K562 (cell line): ENCODE measurements at regions not wholly inside any gene's neighbourhood (a gene's known extent, or its start where the extent isn't known, plus 50 kb on each side); places are given as distances from the start of the nearest gene placed in this dataset.
"Not testable (repeated sequence)": the region's sequence is repeated elsewhere in the genome, so short reads cannot be mapped to it uniquely, and the experiment has no call there.

Source experiments
- CTCF ChIP-seq, 3 experiments: IDR thresholded peaks in 2 of 3; conservative IDR thresholded peaks in 1 of 3; 2 replicates each; pipeline ENCODE4 v1.5.1; 2011 to 2012; ENCODE audit warnings: low read length in 3 of 3, mild to moderate bottlenecking in 3 of 3, control low read depth in 2 of 3, improper control_type of control experiment in 1 of 3, inconsistent platforms in 1 of 3, low read depth in 1 of 3, mixed read lengths in 1 of 3, moderate library complexity in 1 of 3; ENCODE audit not compliant: insufficient read depth in 2 of 3
- ERF ChIP-seq: fragments of 450-650 bp; formaldehyde crosslinking; IDR thresholded peaks from 2 replicates; pipeline ENCODE4 v1.4.0; 2020; ENCODE audit warnings: mild to moderate bottlenecking, mixed read lengths
- FOXM1 ChIP-seq, 2 experiments: fragments of 450-650 bp in 1 of 2; sonication (generic) in 1 of 2; formaldehyde crosslinking in 1 of 2; IDR thresholded peaks; 2 replicates each; pipeline versions ENCODE4 v1.6.1 to v1.9.0; 2017 to 2022; ENCODE audit warnings: low read depth in 2 of 2, mild to moderate bottlenecking in 2 of 2, missing genetic modification reagents in 1 of 2, moderate library complexity in 1 of 2
- HDAC2 ChIP-seq: fragments of 450-650 bp; IDR thresholded peaks from 2 replicates; pipeline ENCODE4 v1.6.1; 2016; ENCODE audit warnings: mild to moderate bottlenecking
- TAF1 ChIP-seq: IDR thresholded peaks from 2 replicates; pipeline ENCODE4 v1.6.1; 2011; ENCODE audit warnings: mild to moderate bottlenecking, low read length, moderate library complexity; ENCODE audit not compliant: insufficient read depth, control insufficient read depth, severe bottlenecking; ENCODE audit errors: extremely low read depth
- TBL1XR1 ChIP-seq, 2 experiments: IDR thresholded peaks; 2 replicates each; pipeline ENCODE4 v1.6.1; 2012; ENCODE audit warnings: improper control_type of control experiment in 2 of 2, low read length in 2 of 2, mild to moderate bottlenecking in 1 of 2
- ZNF24 ChIP-seq: fragments of 450-650 bp; IDR thresholded peaks from 2 replicates; pipeline ENCODE4 v1.6.1; 2016

GRCh38 chr6:82100763-82101162 is 146.8 kb downstream of the IBTK start:
- not testable (repeated sequence) for TF ChIP-seq FOXM1 (IDR thresholded peaks at IDR 0.05; ENCODE audit: low read depth); FOXM1 (CRISPR knock-in tag; IDR thresholded peaks at IDR 0.05; ENCODE audit: low read depth); TBL1XR1 (IDR thresholded peaks at IDR 0.05; ENCODE audit: low read length in 2 of 2); ZNF24; CTCF (IDR thresholded peaks at IDR 0.05 in 2 of 3, conservative IDR thresholded peaks at IDR 0.05 in 1 of 3; ENCODE audit: insufficient read depth in 2 of 3, low read depth in 1 of 3, low read length in 3 of 3); HDAC2; ERF; TAF1
